SK-MEL-5 (cell line): ENCODE measurements at regions not wholly inside any gene's neighbourhood (a gene's known extent, or its start where the extent isn't known, plus 50 kb on each side); places are given as distances from the start of the nearest gene placed in this dataset.

Experiments
- DNase-seq: peaks from one replicate; pipeline ENCODE4 v3.0.0-alpha.2; 2016; ENCODE audit warnings: low read depth, low spot score
- in situ Hi-C: cut with HindIII; loops from 2 replicates; pipeline ENCODE4 v1.10.0; 2016; ENCODE audit warnings: low sequenced_read_pairs, high pct_unique_total_duplicates, low pct_unique_long_range_greater_than_20kb

GRCh38 chr22:27226666-27227065 lies 569.3 kb downstream of the MIAT start:
- in situ Hi-C loops: no loop called here
- DNase-seq: no peak

- in situ Hi-C loops: no loop called here
- DNase-seq: peak; percentile 43
Measured at GRCh38 chr22:27228771-27229170, 571.4 kb downstream of the MIAT start.

- no peak for DNase-seq
Measured at GRCh38 chr22:27230189-27230588, 571.4 kb downstream of the MN1 start.

DNA sequence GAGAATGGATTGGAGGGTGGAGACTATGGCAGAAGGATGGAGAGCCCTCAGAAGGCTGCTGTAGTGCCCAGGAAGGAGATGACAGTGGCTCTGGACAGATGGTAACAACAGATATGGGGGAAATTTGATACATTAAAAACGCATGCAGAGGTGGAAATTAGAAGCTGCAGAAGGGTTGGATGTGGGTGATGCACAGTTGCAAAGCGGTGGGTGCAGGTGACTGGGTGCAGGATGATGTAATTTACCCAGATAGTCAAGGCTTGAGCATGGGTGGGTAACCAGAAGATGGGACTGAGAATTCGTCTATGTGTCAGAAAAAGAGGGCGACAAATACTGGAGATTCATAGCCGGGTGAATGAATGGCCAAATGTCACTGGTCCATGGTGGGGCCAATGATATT lies 570.3 kb downstream of the MN1 start:
- no peak for DNase-seq
- in situ Hi-C loops: no loop called here

More at GRCh38 chr22:27230189-27230588, 571.4 kb downstream of the MN1 start:
- in situ Hi-C loops: no loop called here

GRCh38 chr22:27232077-27232476 lies 569.5 kb downstream of the MN1 start:
- DNase-seq: no peak
- in situ Hi-C loops: no loop called here

DNA sequence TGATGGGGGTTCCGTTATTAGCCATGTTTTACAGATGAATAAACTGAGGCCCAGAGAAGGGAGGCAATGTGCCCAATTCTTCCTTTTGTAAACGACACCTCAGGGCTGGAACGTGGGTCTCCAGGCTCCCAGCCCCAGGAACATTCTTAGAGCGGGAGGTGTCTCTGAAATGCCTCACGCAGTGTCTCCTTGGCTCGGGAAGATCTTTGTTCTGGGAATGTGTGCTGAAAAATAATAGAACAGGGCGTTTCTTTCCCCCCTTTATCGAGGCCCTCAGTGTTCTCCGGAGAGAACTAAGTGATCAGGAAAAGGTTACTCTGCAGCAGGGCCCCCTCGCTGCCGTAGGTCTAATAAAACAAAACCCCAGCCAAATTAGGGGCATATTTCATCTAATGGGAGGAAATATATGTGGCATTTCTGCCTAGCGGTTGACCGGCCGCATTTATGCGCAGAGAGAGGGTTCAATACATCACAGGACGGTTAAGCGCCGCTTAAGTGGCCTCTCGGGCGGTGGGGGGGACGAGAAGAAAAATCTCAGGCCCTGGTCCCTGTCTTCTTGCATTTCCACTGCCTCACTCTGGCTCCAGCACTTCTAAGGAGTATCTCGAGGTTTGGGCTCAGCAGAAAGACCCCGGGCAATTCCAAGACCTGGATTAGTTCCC lies 564.3 kb downstream of the MN1 start:
- in situ Hi-C loops: no loop called here
- DNase-seq: no peak

DNA sequence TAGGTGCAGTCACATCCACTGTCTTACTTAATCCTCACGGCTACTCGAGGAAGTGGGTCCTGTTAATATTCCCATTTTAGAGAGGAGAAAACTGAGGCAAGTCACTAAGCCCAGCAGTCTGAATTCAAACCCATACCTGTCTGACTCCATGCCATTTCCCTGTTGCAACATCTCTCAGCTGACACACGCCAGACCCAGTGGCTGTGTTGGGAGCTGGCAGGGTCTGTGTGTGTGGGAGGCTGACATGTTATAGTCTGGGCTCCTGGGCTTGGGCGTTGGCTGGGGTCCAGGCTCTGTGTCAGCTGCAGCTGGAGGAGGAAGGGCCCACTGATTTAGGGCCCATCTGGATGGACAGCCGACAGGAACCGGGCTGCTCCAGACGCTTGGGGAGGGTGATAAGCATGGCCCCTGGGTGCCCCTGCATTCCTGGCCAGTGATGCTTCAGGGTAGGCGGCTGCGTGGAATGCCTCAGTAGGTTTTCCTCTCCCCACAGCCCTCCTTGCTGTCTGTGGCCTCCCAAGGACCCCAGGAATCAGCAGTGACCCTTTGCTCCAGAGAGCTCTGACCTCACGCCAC lies 562.5 kb downstream of the MN1 start:
- in situ Hi-C loops: no loop called here
- no peak for DNase-seq

GRCh38 chr22:27239520-27239919 lies 562.0 kb downstream of the MN1 start:
- in situ Hi-C loops: no loop called here
- no peak for DNase-seq

- in situ Hi-C loops: no loop called here
- DNase-seq: no peak
Measured at GRCh38 chr22:27240298-27241075, 561.1 kb downstream of the MN1 start.

DNA sequence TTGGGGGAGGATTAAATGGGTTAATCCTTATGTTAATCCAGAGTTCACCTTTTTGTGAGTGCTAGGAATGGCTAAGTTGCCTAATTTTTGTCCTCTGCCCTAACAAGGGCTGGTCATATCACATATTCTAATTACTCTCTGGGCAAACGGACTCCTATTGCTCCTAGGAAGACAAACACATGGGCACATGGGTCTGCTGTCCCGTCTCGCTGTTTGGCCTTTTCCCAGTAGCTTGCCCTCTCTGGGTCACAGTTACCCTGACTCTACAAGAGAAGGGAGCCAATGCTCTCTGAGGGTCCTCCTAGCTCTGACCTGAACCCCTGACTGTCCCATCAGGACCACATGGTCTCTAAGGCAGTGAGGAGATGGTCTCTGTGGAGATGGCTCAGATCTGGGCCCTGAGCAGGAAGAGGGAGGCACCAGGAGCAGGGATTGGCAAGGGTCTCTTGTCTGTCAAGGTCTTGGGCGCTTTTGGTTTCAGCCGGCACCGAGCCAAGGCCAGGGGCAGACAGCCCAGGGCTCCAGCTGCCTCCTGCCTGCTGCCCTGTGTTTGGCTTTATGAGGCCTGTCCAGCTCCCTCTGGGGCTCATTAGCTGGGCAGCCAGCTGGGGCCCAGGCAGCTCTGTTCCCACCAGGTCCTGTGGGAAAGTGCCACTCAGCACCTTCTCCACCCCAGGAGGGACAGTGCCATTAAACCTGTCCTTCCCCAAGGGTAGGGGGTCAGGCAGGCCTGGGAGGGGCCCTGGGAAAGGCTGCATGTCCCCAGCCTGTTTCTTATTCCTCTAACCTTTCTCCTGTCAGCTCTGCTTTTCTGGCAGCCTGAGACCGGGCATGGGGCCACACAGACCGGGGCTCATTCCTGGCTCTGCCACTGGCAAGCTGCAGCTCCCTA lies 559.9 kb downstream of the MN1 start:
- no peak for DNase-seq
- in situ Hi-C loops: no loop called here

GRCh38 chr22:27242474-27242873 lies 559.1 kb downstream of the MN1 start:
- in situ Hi-C loops: no loop called here
- no peak for DNase-seq

DNA sequence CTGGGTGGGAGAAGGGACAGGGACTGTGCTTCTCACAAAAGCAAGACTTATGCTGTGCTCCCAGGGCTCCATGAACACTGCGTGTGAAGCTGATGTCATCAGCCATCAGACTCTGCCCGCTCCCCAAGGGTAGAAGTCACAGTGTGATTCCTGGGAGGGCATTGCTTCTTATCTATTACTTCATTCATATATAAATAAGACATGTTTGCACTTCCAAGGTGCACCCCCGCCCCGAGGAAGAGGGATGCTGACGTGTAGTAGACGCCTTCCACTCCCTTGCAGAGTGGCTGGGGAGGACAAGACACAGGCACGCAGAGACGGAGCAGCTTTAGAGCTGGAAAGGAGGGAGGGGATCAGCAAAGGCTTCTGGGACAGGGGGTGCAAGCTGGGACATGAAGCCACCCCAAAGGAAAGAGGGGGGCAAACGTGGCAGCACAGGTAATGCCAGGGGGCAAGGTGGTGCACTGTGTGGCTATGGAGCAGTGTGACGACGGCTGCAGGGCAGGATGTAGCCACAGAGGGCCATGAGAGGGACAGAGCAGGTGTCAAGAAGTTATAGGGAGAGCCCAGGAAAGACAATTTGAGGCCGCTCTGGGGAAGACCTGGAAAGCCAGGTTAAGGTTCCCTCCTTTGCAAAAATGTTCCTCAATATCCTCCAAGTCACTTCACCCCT lies 558.5 kb downstream of the MN1 start:
- DNase-seq: no peak

GRCh38 chr22:27244328-27244727 lies 557.2 kb downstream of the MN1 start:
- in situ Hi-C loops: no loop called here
- DNase-seq: no peak

More for the DNA sequence above, 558.5 kb downstream of the MN1 start:
- in situ Hi-C loops: no loop called here

DNA sequence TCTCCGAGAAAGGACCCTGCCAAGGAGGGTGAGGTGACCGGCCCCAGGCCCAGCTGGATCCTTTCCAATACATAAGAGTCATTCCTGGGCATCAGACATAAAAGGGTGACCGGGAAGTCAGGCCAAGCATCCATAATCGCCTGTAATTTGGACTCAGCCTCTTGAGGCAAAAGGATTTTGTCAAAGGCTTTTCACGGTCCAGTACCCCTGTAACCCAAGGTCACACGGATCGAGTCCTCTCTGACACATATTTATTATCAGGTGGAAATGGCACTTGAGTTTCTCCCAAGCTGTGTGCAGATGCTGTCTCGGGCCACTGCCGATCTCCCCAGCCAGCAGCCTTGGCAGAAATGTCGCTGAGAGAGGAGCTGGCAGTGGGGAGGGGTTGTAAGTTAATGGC lies 556.5 kb downstream of the MN1 start:
- no peak for DNase-seq
- in situ Hi-C loops: no loop called here

GRCh38 chr22:27246558-27246957 lies 555.0 kb downstream of the MN1 start:
- in situ Hi-C loops: no loop called here
- no peak for DNase-seq

GRCh38 chr22:27247701-27248434 lies 553.7 kb downstream of the MN1 start:
- in situ Hi-C loops: no loop called here
- peak; percentile 24 for DNase-seq

DNA sequence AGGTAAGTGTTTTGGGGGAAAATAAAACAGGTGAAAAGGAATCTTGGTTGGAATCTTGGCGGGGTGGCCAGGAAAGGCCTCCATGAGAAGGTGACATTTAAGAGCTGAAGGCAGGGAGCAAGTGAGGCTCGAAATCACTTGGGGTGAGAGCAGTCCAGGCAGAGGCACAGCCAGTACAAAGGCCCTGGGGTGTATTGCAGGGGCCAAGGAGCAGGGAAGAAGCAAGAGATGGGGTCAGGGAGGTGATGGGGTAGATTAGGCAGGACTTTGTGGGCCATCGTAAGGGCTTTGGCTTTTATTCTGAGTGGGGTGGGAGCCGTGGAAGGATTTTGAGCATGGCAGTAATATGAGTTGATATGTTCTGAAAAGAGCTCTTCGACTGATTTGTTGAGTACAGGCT lies 551.1 kb downstream of the MN1 start:
- no peak for DNase-seq
- in situ Hi-C loops: no loop called here
